LHCN-M2 (cell line): ENCODE measurements at regions not wholly inside any gene's neighbourhood (a gene's known extent, or its start where the extent isn't known, plus 50 kb on each side); places are given as distances from the start of the nearest gene placed in this dataset.

Experiments
- DNase-seq: peaks from one replicate; pipeline ENCODE4 v3.0.0-alpha.2; 2012; ENCODE audit warnings: low read depth

DNA sequence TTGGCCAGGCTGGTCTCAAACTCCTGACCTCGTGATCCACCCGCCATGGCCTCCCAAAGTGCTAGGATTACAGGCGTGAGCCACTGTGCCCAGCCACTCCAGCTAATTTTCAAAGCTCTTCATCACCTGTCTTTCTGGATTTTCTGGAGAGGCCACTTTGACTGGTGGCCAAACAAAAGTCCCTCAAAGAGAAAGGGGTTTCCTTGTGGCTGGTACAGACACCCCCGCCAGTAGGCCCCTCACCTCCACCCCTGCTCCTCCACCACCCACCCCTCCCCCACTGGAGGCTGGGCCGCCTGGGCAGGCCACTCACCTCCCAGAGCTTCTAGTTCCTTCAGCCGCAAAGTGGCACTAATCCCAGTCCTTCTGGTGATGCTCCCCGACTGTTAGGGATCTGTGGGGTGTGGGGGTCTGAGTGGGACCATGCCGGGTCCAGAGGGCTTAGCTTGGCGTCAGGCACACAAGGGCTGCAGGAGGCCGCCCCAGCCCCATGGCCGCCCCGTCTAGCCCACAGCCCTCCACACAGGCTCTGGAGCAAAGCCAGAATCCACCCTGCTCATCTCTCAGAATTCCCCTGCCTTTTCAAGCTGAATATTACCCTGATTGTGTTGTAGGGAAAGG lies 182.0 kb upstream of the IER5L start:
- DNase-seq, result no peak

- no peak for DNase-seq
These were observed 181.2 kb upstream of the IER5L start for GRCh38 chr9:129359162-129359811.

GRCh38 chr9:129358621-129359154 lies 180.6 kb upstream of the IER5L start:
- no peak for DNase-seq

GRCh38 chr9:129357773-129358245 lies 179.7 kb upstream of the IER5L start:
- no peak for DNase-seq

DNA sequence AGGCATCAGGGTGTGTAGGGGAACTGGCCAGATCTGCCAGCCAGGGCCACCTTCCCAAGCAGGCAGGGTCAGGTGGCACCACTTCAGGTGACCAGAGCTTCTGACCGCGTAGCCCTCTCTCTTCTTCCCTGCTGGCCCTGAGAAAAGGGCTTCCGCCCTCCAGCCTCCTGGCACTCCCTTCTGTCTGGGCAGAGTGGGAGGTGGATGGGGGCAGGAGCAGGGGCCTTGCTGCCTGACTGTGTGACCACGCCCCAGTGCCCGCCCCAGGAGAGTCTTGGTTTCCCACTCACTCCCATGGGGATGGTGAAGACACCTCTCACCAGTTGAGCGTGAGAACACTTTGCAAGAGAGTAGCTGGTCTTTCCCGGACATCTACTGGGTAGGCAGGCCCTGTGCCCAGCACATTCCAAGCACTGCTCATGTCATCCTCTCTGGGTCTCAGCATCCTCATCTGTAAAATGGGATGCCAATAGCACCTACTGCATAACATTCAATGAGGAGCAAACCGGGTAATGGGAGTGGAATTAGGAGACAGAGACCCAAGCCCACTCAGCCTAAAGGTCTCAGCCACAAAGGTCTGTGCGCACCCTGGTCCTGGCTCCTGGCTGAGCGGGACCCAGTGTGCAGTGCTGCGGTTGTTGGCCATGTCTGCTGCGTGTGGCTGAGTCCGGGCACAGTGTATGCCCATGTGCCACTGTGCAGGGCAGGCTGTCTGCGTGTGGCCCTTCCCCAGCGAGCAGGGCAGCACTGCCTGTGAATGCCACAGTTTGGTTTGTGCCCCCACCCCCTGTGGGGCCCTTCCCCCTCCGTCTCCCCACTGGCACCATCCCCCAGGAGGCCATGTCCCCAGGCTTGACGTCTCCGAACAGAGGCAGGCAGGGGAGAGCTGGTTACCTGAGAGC lies 179.1 kb upstream of the IER5L start:
- DNase-seq, result no peak

DNA sequence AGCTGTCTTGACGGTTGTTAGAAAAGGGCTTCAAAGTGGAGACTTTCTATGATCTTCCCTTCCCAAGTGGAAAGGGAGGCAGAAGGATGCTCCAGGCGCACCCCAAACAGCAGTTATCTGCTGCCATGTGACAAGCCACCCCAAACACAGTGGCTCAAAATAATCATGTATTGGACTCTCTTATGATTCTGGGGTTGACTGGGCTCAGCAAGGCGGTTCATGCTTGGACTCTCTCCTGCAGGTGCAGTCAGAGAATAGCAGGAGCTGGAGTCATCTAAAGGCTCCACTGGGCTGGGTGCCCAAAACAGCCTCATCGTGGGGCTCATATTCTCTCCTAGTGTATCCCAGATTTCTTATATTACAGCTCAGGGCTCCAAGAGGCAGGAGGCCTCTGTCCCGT lies 177.6 kb upstream of the IER5L start:
- DNase-seq, result no peak

DNA sequence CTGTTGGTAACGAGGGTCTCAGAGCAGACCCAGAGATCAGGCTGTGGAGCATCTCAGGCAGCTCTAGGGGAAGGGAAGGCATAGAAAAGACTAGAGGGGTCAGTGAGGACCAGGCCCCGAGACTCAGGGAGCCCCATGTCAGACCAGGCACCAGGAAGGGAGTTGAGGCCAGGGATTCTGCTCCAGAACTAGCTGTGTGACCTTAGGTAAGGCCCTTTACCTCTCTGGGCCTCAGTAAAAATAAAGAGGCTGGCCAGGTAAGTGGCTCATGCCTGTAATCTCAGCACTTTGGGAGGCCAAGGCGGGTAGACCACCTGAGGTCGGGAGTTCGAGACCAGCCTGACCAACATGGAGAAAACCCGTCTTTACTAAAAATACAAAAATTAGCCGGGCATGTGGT lies 176.4 kb upstream of the IER5L start:
- no peak for DNase-seq

DNA sequence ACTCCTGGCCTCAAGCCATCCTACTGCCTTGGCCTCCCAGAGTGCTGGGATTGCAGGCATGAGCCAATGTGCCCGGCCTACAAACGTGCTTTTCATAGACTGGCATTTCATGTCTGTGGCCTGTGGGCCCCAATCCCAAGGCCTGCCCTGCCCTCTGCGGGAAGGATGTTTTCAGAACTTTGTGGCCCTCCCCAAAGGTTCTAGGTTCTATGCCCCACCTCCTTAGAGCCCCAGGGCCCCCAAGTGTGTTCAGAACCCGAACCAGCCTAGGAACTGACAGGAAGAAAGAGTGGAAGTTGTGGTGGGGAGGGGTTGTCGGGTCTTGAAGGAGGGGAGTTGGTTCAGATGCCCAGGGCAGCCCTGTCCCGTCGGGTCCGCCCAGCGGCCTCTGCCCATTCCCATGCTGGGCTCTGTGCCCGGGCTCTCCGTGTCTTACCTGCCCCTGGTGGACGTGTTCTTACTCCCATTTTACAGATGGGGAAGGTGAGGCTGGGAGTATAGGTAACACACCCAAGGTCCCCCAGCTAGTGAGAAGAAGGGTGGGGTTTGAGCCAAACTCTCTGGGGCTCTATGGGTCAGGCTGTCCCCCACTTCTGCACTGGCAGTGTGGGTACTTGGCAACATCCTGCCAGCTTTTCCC lies 175.8 kb upstream of the IER5L start:
- DNase-seq, result no peak

GRCh38 chr9:129352146-129352865 lies 174.2 kb upstream of the IER5L start:
- no peak for DNase-seq

- no peak for DNase-seq
These were observed 173.6 kb upstream of the IER5L start for GRCh38 chr9:129351642-129352145.

- DNase-seq, result no peak
These were observed 173.1 kb upstream of the IER5L start for GRCh38 chr9:129351058-129351641.

DNA sequence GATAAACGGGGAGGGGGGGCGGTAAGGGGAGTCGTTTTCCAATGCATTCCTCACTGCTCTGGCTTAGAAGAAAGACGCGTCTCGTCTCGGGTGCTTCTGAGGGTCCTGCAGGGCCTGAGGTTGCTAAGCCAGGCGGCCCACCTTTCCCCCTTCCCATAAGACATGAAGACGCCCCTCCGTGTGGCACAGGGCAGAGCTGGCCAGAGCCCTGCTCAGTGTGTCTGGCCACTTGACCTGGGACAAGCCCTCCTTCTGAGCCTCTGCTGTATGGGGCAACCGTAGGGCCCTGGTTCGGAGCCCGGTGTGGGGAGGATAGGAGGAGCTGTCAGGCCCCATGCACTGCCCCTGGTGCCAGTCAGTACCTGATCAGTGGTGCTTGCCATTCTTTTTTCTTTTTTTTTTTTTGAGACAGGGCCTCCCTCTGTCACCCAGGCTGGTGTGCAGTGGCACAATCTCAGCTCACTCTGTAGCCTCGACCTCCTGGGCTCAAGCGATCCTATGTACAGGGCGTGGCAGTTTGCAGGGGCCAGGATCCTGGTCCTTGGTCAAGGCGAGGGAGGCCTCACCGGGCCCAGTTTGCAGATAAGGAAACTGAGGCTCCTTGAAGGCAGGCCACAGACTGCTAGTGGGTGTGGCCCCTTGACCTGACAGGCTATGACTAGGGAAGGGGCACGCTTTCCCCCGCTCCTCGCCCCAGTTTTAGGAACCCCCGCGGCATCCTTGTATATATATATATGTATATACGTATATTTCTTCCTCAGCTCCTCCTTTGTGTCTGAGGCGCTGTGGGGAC lies 172.3 kb upstream of the IER5L start:
- DNase-seq, result no peak

DNA sequence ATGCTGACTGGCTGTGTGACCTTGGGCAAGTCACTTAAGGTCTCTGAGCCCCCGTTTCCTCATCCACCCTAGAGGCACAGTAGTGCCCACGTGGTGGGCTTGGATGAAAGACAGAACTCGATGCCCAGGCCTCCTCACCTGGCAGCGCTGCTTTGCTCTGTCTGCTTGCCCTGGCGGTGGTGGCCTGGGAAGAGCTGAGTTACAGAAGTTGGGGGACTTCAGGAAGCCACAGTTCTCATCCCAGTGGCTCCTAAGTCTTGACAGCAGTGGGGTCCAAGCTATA lies 171.5 kb upstream of the IER5L start:
- no peak for DNase-seq

DNA sequence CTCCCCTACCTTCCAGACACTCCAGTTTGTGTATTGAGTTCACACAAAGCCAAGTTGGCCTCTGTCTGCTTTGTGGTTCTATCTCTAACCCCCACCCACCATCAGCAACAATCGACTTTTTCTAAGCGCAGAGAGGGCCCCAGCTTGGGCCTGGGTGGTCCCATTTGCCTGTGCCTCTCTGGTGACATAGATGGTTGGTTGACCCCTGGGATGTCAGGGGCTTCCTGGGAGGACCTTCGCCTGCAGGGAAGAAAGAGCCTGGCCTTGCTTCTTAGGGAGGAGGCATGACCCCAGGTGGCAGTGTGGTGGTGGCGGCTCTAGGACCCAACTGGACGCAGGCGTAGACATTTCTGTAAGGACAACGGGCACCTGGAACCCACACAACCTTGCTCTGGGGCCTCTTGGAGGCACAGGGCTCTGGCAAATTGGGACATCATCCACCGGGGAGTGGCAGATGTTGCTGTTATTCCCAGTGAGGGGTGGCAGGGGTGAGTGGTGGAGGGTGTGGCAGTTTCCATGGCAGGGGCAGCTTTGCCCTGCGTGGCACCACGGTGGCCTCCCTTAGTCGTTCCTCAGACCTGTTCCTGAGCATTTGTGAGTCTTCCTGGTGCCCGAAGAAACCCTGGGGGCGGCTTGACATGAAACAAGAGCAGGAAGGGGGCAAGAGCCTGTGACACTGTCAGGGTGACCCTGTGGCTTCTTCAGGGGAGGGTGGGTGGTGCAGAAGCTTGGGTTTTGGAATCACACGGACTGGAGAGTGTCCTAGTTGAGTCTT lies 171.0 kb upstream of the IER5L start:
- no peak for DNase-seq

GRCh38 chr9:129347316-129348120 lies 169.5 kb upstream of the IER5L start:
- DNase-seq, result peak; percentile 14

GRCh38 chr9:129346046-129346445 lies 168.0 kb upstream of the IER5L start:
- no peak for DNase-seq

- DNase-seq, result no peak
These were observed 166.8 kb upstream of the IER5L start for GRCh38 chr9:129344641-129345495.
